Panc1 (cell line): ENCODE measurements at regions not wholly inside any gene's neighbourhood (a gene's known extent, or its start where the extent isn't known, plus 50 kb on each side); places are given as distances from the start of the nearest gene placed in this dataset.

Source experiments
- ATAC-seq: fragments of 200-7000 bp; cut with Tn5 transposase; 2 replicates; pipeline ENCODE4 v1.9.1; 2020; ENCODE audit warnings: mild to moderate bottlenecking, moderate library complexity
- BruUV-seq: library from RNA; stranded (reverse); fragments of 400-500 nt; replicated peaks from 2 replicates; lab custom pipeline; 2021; lab: Mats Ljungman, UMichigan
- CTCF ChIA-PET: fragments of 300-600 bp; sonication (Branson Sonifier 250); formaldehyde crosslinking; loops from one replicate; lab custom pipeline; 2022; ENCODE audit warnings: antibody characterized with exemption; lab: Charles Lee
- POLR2A ChIA-PET: fragments of 300-600 bp; sonication (Branson Sonifier 250); formaldehyde crosslinking; loops from one replicate; lab custom pipeline; 2022; ENCODE audit warnings: antibody characterized with exemption; lab: Charles Lee
- DNase-seq: peaks from one replicate; pipeline ENCODE4 v3.0.0-alpha.2; 2010; ENCODE audit warnings: low read depth, low spot score
- H3K27ac ChIP-seq: 2 replicates; pipeline ENCODE4 v1.5.1; 2011; ENCODE audit warnings: mild to moderate bottlenecking, low read length, inconsistent platforms
- H3K27me3 ChIP-seq: fragments of 200-500 bp; sonication (Bioruptor generic); 2 replicates; pipeline ENCODE4 v1.6.0; 2014; ENCODE audit warnings: low read length, inconsistent platforms; ENCODE audit not compliant: control insufficient read depth, insufficient read depth
- H3K36me3 ChIP-seq: fragments of 200-500 bp; sonication (Bioruptor generic); 2 replicates; pipeline ENCODE4 v1.5.1; 2014; ENCODE audit warnings: inconsistent platforms, mild to moderate bottlenecking, low read length, moderate library complexity; ENCODE audit not compliant: control insufficient read depth, insufficient read depth
- H3K4me1 ChIP-seq: 2 replicates; pipeline ENCODE4 v1.5.1; 2011; ENCODE audit warnings: inconsistent platforms, mild to moderate bottlenecking, low read length, moderate library complexity; ENCODE audit not compliant: control insufficient read depth, insufficient read depth
- H3K4me3 ChIP-seq, 2 experiments: 2 replicates each; pipeline ENCODE4 v1.5.1; 2011 to 2012; ENCODE audit warnings: low read depth in 2 of 2, low read length in 2 of 2, mild to moderate bottlenecking in 2 of 2, inconsistent platforms in 1 of 2, moderate library complexity in 1 of 2
- H3K9me3 ChIP-seq: fragments of 200-500 bp; sonication (Bioruptor generic); 2 replicates; pipeline ENCODE4 v1.5.1; 2014; ENCODE audit warnings: low read depth, mild to moderate bottlenecking, inconsistent platforms, low read length, moderate library complexity; ENCODE audit not compliant: control insufficient read depth, insufficient read depth
- CTCF ChIP-seq: fragments of 450-650 bp; IDR thresholded peaks from 2 replicates; pipeline ENCODE4 v1.5.1; 2017; ENCODE audit warnings: mild to moderate bottlenecking
- POLR2AphosphoS5 ChIP-seq: IDR thresholded peaks from 2 replicates; pipeline ENCODE4 v1.6.1; 2012; ENCODE audit warnings: mild to moderate bottlenecking, low read depth, low read length, moderate library complexity
- REST ChIP-seq, 2 experiments: IDR thresholded peaks; 2 replicates each; pipeline ENCODE4 v1.6.1; 2011 to 2012; ENCODE audit warnings: low read depth in 2 of 2, control low read depth in 1 of 2, low read length in 1 of 2, mild to moderate bottlenecking in 1 of 2, moderate library complexity in 1 of 2; ENCODE audit not compliant: insufficient read depth in 1 of 2
- SIN3A ChIP-seq: IDR thresholded peaks from 2 replicates; pipeline ENCODE4 v1.6.1; 2012; ENCODE audit warnings: low read depth, mild to moderate bottlenecking, low read length, moderate library complexity, borderline replicate concordance; ENCODE audit not compliant: insufficient read depth
- TCF7L2 ChIP-seq: IDR thresholded peaks from 2 replicates; pipeline ENCODE4 v1.6.1; 2011; ENCODE audit warnings: mild to moderate bottlenecking, low read depth, low read length, inconsistent platforms
- in situ Hi-C: cut with HindIII; loops from 2 replicates; pipeline ENCODE4 v1.10.0; 2016; ENCODE audit warnings: low sequenced_read_pairs, low pct_unique_long_range_greater_than_20kb
- intact Hi-C: fragments of 100-400 bp; cut with micrococcal nuclease; formaldehyde crosslinking; loops from one replicate; pipeline ENCODE4 v1.10.0; 2022; ENCODE audit not compliant: unreplicated experiment

GRCh38 chr14:51518280-51518679 lies 133.4 kb upstream of the FRMD6 start:
- H3K9me3 ChIP-seq = no peaks in the 10 kb centered on the region
- no peaks in the 10 kb centered on the region for H3K27me3 ChIP-seq
- intact Hi-C loops (no loop called here), in situ Hi-C loops (no loop called here)
- TF ChIP-seq CTCF = no peak
- no peak for TF ChIP-seq POLR2AphosphoS5
- no peak for TF ChIP-seq TCF7L2
- TF ChIP-seq SIN3A = no peak
- no peak for TF ChIP-seq REST (IDR thresholded peaks at IDR 0.05; ENCODE audit: insufficient read depth in 1 of 2, low read depth in 2 of 2, low read length in 1 of 2)
- no peaks in the 10 kb centered on the region for H3K4me1 ChIP-seq
- no TSS peak for BruUV-seq
- no peak for ATAC-seq
- no peak overlapping the region for H3K4me3 ChIP-seq
- ChIA-PET POLR2A (no interaction called here), CTCF (no interaction called here)
- no peaks in the 10 kb centered on the region for H3K36me3 ChIP-seq
- no peak overlapping the region for H3K27ac ChIP-seq
- no peak for DNase-seq

GRCh38 chr14:51518711-51519110 lies 133.0 kb upstream of the FRMD6 start:
- H3K27me3 ChIP-seq = no peaks in the 10 kb centered on the region
- in situ Hi-C loops = no loop called here
- POLR2A ChIA-PET = no interaction called here
- no peaks in the 10 kb centered on the region for H3K4me1 ChIP-seq
- intact Hi-C loops = no loop called here
- no peaks in the 10 kb centered on the region for H3K9me3 ChIP-seq
- H3K27ac ChIP-seq = no peak overlapping the region
- no peak for DNase-seq
- CTCF ChIA-PET = no interaction called here
- TF ChIP-seq CTCF = no peak
- TF ChIP-seq REST (IDR thresholded peaks at IDR 0.05; ENCODE audit: insufficient read depth in 1 of 2, low read depth in 2 of 2, low read length in 1 of 2) = no peak
- no peak for TF ChIP-seq TCF7L2
- TF ChIP-seq POLR2AphosphoS5 = no peak
- TF ChIP-seq SIN3A = no peak
- BruUV-seq = no TSS peak
- H3K4me3 ChIP-seq = no peak overlapping the region
- no peak for ATAC-seq
- no peaks in the 10 kb centered on the region for H3K36me3 ChIP-seq
